ENCODE measurements at regions not wholly inside any gene's neighbourhood (a gene's known extent, or its start where the extent isn't known, plus 50 kb on each side); places are given as distances from the start of the nearest gene placed in this dataset.

GRCh38 chr11:23509023-23509422, 648.7 kb upstream of the CCDC179 start:
- no peak for DNase-seq
- Histone ChIP-seq H3K27me3 (ENCODE audit: control insufficient read depth, insufficient read depth, low read length) (no peaks in the 10 kb centered on the region), H3K36me3 (replicated peaks; ENCODE audit: control insufficient read depth, insufficient read depth, low read length) (no peaks in the 10 kb centered on the region), H3K4me3 (ENCODE audit: insufficient read depth, low read depth, low read length) (no peak overlapping the region)

DNA sequence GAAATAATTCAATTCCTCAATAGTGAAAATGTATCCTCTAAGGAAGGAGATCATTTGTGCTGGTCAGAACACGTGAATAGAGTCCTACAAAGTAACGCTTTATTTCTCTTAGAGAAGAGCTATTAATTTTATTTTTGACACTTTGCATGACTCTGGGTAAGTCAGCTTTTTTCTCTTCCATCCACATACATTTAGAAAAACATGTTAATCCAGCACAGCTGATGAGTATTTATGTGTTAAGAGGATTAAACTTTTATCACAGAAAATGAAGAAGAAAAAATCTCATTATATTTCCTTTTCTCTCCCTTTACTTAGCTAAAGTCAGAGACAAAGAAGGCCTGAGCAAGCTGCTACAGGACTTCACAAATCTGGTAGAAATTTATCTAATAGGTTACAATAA, 649.5 kb upstream of the CCDC179 start:
- no peak overlapping the region for H3K4me3 ChIP-seq (ENCODE audit: insufficient read depth, low read depth, low read length)
- DNase-seq: no peak
- no peaks in the 10 kb centered on the region for H3K27me3 ChIP-seq (ENCODE audit: control insufficient read depth, insufficient read depth, low read length)
- no peaks in the 10 kb centered on the region for H3K36me3 ChIP-seq (replicated peaks; ENCODE audit: control insufficient read depth, insufficient read depth, low read length)

GRCh38 chr11:23519194-23519593, 658.9 kb upstream of the CCDC179 start:
- H3K27me3 ChIP-seq (ENCODE audit: control insufficient read depth, insufficient read depth, low read length): no peaks in the 10 kb centered on the region
- DNase-seq: no peak
- H3K36me3 ChIP-seq (replicated peaks; ENCODE audit: control insufficient read depth, insufficient read depth, low read length): no peaks in the 10 kb centered on the region
- no peak overlapping the region for H3K4me3 ChIP-seq (ENCODE audit: insufficient read depth, low read depth, low read length)

GRCh38 chr11:23520226-23520960, 660.1 kb upstream of the CCDC179 start:
- Histone ChIP-seq H3K36me3 (replicated peaks; ENCODE audit: control insufficient read depth, insufficient read depth, low read length) (no peaks in the 10 kb centered on the region), H3K27me3 (ENCODE audit: control insufficient read depth, insufficient read depth, low read length) (no peaks in the 10 kb centered on the region), H3K4me3 (ENCODE audit: insufficient read depth, low read depth, low read length) (no peak overlapping the region)
- DNase-seq: no peak

GRCh38 chr11:23536907-23537306, 676.6 kb upstream of the CCDC179 start:
- Histone ChIP-seq H3K4me3 (ENCODE audit: insufficient read depth, low read depth, low read length) (no peak overlapping the region), H3K27me3 (ENCODE audit: control insufficient read depth, insufficient read depth, low read length) (no peaks in the 10 kb centered on the region), H3K36me3 (replicated peaks; ENCODE audit: control insufficient read depth, insufficient read depth, low read length) (no peaks in the 10 kb centered on the region)
- no peak for DNase-seq

DNA sequence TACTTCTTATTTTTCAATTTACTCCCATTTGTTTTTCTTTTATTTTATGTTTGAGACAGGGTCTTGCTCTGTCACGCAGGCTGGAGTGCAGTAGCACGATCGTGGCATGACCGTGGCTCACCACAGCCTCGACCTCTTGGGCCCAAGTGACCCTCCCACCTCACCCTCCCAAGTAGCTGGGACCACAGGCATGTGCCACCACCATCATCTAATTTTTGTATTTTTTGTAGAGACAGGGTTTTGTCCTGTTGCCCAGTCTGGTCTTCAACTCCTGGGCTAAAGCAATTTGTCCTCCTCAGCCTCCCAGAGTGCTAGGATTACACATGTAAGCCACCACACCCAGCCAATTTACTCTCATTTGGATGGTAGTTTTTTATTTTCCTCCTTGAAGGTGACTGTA, 679.3 kb upstream of the CCDC179 start:
- Histone ChIP-seq H3K4me3 (ENCODE audit: insufficient read depth, low read depth, low read length) (no peak overlapping the region), H3K27me3 (ENCODE audit: control insufficient read depth, insufficient read depth, low read length) (no peaks in the 10 kb centered on the region), H3K36me3 (replicated peaks; ENCODE audit: control insufficient read depth, insufficient read depth, low read length) (no peaks in the 10 kb centered on the region)
- no peak for DNase-seq

GRCh38 chr11:23540101-23540561, 679.9 kb upstream of the CCDC179 start:
- DNase-seq: peak; percentile 52
- H3K36me3 ChIP-seq (replicated peaks; ENCODE audit: control insufficient read depth, insufficient read depth, low read length): no peaks in the 10 kb centered on the region

GRCh38 chr11:23542189-23542588, 681.9 kb upstream of the CCDC179 start:
- H3K4me3 ChIP-seq (ENCODE audit: insufficient read depth, low read depth, low read length): no peak overlapping the region
- H3K27me3 ChIP-seq (ENCODE audit: control insufficient read depth, insufficient read depth, low read length): no peaks in the 10 kb centered on the region
- no peak for DNase-seq
- no peaks in the 10 kb centered on the region for H3K36me3 ChIP-seq (replicated peaks; ENCODE audit: control insufficient read depth, insufficient read depth, low read length)

More at GRCh38 chr11:23540101-23540561, 679.9 kb upstream of the CCDC179 start:
- no peak overlapping the region for H3K4me3 ChIP-seq (ENCODE audit: insufficient read depth, low read depth, low read length)
- no peaks in the 10 kb centered on the region for H3K27me3 ChIP-seq (ENCODE audit: control insufficient read depth, insufficient read depth, low read length)

GRCh38 chr11:23542816-23543215, 682.5 kb upstream of the CCDC179 start:
- H3K4me3 ChIP-seq (ENCODE audit: insufficient read depth, low read depth, low read length): no peak overlapping the region
- no peaks in the 10 kb centered on the region for H3K27me3 ChIP-seq (ENCODE audit: control insufficient read depth, insufficient read depth, low read length)
- H3K36me3 ChIP-seq (replicated peaks; ENCODE audit: control insufficient read depth, insufficient read depth, low read length): no peaks in the 10 kb centered on the region
- no peak for DNase-seq

GRCh38 chr11:23543651-23544222, 683.5 kb upstream of the CCDC179 start:
- Histone ChIP-seq H3K27me3 (ENCODE audit: control insufficient read depth, insufficient read depth, low read length) (no peaks in the 10 kb centered on the region), H3K4me3 (ENCODE audit: insufficient read depth, low read depth, low read length) (no peak overlapping the region)
- DNase-seq: no peak

GRCh38 chr11:23551706-23552105, 691.4 kb upstream of the CCDC179 start:
- Histone ChIP-seq H3K4me3 (ENCODE audit: insufficient read depth, low read depth, low read length) (no peak overlapping the region), H3K36me3 (replicated peaks; ENCODE audit: control insufficient read depth, insufficient read depth, low read length) (no peaks in the 10 kb centered on the region), H3K27me3 (ENCODE audit: control insufficient read depth, insufficient read depth, low read length) (no peaks in the 10 kb centered on the region)
- DNase-seq: no peak

More at GRCh38 chr11:23543651-23544222, 683.5 kb upstream of the CCDC179 start:
- H3K36me3 ChIP-seq (replicated peaks; ENCODE audit: control insufficient read depth, insufficient read depth, low read length): no peaks in the 10 kb centered on the region

DNA sequence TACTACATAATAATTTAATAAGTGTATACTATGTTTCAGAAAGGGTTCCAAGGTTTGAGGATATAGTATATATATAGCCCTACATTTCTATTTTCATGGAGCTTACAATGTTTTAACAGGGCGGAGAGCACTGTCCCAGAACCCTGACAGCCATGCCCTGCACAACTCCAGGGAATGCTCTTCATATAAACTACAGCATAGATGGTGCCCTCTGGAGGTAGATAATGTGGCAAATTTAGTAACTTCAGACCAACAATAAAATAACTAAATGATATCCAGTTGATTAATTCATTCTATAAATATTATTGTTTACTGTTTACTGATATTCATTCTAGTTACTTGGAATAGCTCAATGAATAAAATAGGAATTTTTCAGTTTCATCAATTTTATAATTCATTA, 693.7 kb upstream of the CCDC179 start:
- Histone ChIP-seq H3K4me3 (ENCODE audit: insufficient read depth, low read depth, low read length) (no peak overlapping the region), H3K36me3 (replicated peaks; ENCODE audit: control insufficient read depth, insufficient read depth, low read length) (no peaks in the 10 kb centered on the region), H3K27me3 (ENCODE audit: control insufficient read depth, insufficient read depth, low read length) (no peaks in the 10 kb centered on the region)
- DNase-seq: no peak

GRCh38 chr11:23555085-23555484, 694.8 kb upstream of the CCDC179 start:
- H3K36me3 ChIP-seq (replicated peaks; ENCODE audit: control insufficient read depth, insufficient read depth, low read length): no peaks in the 10 kb centered on the region
- no peak for DNase-seq
- no peaks in the 10 kb centered on the region for H3K27me3 ChIP-seq (ENCODE audit: control insufficient read depth, insufficient read depth, low read length)
- H3K4me3 ChIP-seq (ENCODE audit: insufficient read depth, low read depth, low read length): no peak overlapping the region

- no peak for DNase-seq
- no peaks in the 10 kb centered on the region for H3K36me3 ChIP-seq (replicated peaks; ENCODE audit: control insufficient read depth, insufficient read depth, low read length)
- no peaks in the 10 kb centered on the region for H3K27me3 ChIP-seq (ENCODE audit: control insufficient read depth, insufficient read depth, low read length)
- H3K4me3 ChIP-seq (ENCODE audit: insufficient read depth, low read depth, low read length): no peak overlapping the region
Observed at GRCh38 chr11:23556163-23556750, 696.0 kb upstream of the CCDC179 start.

GRCh38 chr11:23563591-23563990, 703.3 kb upstream of the CCDC179 start:
- no peaks in the 10 kb centered on the region for H3K27me3 ChIP-seq (ENCODE audit: control insufficient read depth, insufficient read depth, low read length)
- H3K36me3 ChIP-seq (replicated peaks; ENCODE audit: control insufficient read depth, insufficient read depth, low read length): no peaks in the 10 kb centered on the region
- DNase-seq: no peak
- H3K4me3 ChIP-seq (ENCODE audit: insufficient read depth, low read depth, low read length): no peak overlapping the region

All from H7 (cell line).